ENCODE measurements at regions not wholly inside any gene's neighbourhood (a gene's known extent, or its start where the extent isn't known, plus 50 kb on each side); places are given as distances from the start of the nearest gene placed in this dataset.
"Not testable (repeated sequence)": the region's sequence is repeated elsewhere in the genome, so short reads cannot be mapped to it uniquely, and the experiment has no call there.

GRCh38 chr4:86527713-86528112 is 66.4 kb upstream of the PTPN13 start:
- DNase-seq (ENCODE audit: low spot score), result not testable (repeated sequence)

DNA sequence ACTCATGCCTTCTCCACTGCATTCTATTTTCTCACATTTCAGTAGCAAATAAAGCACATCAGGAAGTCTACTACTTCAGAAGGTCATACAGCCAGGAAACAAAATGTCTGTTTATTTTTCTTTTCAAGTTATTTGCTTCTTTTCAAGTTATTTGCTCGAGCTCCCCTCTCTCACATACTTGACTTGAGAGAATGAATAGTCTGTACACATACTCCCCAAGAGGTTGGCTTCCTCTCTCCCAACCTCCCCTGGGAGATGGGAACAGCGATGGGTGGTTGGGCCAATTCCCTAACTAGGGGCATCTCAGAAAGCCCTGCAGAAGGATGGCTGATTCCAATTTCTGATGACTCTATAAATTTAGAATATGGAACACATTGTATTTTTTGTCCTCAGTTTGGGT is 64.7 kb upstream of the PTPN13 start:
- no peak for DNase-seq (ENCODE audit: low spot score)

GRCh38 chr4:86530183-86530582 is 63.9 kb upstream of the PTPN13 start:
- DNase-seq (ENCODE audit: low spot score), result no peak

GRCh38 chr4:86531440-86531839 is 62.7 kb upstream of the PTPN13 start:
- no peak for DNase-seq (ENCODE audit: low spot score)

- DNase-seq (ENCODE audit: low spot score), result no peak
These were observed 61.3 kb upstream of the PTPN13 start for GRCh38 chr4:86532851-86533250.

DNA sequence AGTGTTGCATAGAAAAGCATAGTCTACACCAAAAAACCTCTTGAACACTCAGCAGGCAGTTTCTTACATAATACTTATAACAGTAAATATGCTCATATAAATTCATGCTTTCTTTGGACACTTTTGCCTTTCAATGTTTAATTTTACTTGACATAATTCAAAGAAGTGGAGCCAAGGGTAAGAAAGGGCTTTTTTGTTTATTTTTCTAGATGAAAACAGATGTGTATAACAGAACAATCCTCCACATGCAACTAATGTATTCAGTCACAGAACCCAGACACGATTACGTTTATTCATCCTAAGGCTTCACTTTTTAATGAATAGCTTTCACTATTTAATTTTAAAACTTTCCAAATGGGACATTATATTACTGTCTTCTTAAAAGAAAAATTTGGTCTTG is 58.0 kb upstream of the PTPN13 start:
- no peak for DNase-seq (ENCODE audit: low spot score)

GRCh38 chr4:86542319-86543027 is 51.6 kb upstream of the PTPN13 start:
- DNase-seq (ENCODE audit: low spot score), result no peak

DNA sequence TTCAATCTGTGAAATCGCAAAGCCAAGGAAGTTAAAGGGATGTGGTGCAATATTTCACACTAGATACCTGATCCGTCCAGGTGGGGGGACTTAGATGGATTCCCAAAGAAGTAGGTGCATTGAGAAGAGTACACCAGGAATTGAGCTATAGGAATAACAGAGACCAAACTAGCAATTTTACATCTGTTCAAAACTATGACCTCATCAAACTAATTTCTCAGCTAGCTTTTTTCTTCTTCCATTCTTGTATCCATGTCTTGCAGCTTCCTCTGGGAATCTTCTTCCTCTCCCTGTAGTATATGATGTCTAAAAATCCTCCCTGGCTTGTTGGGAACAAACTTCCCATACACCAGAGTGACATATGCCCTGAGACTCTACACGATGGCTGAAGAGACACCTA is 51.0 kb upstream of the PTPN13 start:
- no peak for DNase-seq (ENCODE audit: low spot score)

DNA sequence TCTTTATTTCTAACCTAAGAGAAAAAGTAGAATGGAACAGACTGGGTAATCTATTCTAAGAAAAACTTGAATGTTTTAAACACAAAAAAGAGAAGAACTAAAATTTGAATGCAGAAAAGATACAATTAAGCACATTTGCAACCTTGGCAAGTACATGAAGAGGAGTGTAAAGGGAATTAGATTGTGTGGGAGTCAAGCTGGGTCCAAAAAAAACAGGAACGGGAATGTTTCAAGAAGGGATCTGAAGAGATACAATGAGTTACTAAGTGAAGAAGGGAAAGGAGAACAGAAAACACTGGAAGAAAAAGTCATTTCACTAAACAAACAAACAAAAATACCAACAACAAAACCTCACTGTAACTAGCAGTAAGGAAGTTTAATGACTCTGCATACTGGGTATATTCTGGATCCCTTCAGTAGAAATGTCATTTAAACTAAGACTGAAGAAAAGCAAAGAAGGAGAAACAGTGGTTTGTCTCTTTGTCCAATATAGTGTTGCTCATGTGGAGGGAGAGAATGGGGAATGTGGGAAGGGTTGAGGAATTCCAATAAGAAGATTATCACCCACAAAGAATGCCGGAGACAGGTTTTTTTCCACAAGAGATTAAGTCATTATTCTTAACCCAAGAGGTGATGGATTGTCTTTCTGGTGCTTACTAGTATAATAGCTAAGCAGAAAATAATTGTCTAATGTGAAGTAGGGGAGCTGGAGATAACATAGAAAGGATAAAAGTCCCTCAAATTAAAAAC is 50.4 kb upstream of the PTPN13 start:
- no peak for DNase-seq (ENCODE audit: low spot score)

- no peak for DNase-seq (ENCODE audit: low spot score)
These were observed 49.7 kb upstream of the PTPN13 start for GRCh38 chr4:86544310-86544966.

Measured in globus pallidus (tissue), 1 donor.